ENCODE measurements at regions not wholly inside any gene's neighbourhood (a gene's known extent, or its start where the extent isn't known, plus 50 kb on each side); places are given as distances from the start of the nearest gene placed in this dataset.

DNA sequence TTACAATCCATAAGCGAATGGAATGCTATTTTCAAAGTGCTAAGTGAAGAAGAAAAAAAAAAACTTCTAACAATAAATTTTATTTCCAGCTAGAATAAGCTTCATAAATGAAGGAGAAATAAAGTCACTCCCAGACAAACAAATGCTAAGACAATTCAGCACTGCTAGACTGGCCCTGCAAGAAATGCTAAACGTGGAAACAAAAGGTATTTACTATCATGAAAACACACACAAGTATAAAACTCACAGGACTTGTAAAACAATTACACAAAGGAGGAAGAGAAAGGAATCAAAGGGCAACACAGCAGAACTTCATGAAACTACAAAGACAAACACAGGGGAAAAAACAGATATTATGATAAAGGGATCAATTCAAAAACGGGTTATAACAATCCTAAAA lies 85.8 kb upstream of the NELL2 start:
- no peak for DNase-seq (ENCODE audit: low read depth, low spot score)

GRCh38 chr12:44960856-44961255 lies 84.7 kb upstream of the NELL2 start:
- no peak for DNase-seq (ENCODE audit: low read depth, low spot score)

DNA sequence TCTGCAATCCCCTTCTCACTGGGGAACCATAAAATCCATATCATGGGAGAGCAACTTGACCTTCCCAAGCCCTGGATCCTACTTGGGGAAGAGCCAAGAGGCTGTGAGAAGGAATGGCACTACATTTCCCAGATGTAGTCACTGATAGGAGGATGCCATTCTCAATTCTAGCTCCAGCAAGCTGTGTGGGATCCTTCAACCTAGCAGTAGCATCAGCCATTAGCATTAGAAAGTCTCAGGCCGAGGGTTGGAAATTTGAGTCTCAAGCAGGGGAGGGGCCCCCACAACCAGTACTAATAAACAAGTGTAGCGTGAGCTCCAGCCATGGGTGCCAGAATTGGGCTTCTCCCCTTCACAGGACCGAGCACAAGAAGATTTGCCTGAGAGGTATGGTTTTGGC lies 84.3 kb upstream of the NELL2 start:
- DNase-seq (ENCODE audit: low read depth, low spot score) = no peak

DNA sequence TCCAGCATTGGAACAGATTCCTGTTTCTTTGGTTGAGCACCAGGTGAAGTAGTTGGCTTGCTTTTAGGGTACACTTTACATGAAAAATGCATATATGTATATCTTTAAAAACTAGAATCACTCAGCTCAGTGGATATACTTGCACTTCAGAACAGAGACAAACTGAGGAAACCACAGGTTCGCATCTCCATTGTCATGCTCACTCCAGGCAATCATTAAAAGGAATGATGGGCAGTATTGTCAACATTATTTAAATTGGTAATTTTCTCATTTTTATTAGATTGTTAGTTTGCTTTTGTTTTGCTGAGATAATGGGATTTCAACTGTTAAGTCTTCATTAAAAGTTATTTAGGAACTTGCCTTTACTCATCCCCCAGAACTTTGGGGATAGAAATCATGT lies 71.0 kb upstream of the NELL2 start:
- no peak for DNase-seq (ENCODE audit: low read depth, low spot score)

DNA sequence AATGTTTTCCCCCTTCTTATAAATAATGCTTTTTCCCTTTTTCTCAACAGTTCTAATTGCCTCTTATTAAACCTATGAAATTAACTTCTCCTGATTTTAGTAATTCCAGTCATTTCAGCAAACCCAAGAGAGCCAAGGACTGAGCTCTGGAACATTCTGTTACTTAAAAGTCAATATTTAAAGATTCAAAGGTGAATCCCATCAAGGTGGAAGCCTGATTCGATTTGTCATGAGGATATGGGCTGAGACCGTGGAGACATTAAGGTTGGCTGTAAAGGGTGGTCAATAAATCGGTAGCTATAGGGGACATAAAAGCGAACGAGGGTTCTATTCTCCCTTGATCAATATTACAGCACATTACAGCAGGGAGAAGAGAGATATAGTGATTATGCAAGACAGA lies 66.6 kb upstream of the NELL2 start:
- DNase-seq (ENCODE audit: low read depth, low spot score) = no peak

DNA sequence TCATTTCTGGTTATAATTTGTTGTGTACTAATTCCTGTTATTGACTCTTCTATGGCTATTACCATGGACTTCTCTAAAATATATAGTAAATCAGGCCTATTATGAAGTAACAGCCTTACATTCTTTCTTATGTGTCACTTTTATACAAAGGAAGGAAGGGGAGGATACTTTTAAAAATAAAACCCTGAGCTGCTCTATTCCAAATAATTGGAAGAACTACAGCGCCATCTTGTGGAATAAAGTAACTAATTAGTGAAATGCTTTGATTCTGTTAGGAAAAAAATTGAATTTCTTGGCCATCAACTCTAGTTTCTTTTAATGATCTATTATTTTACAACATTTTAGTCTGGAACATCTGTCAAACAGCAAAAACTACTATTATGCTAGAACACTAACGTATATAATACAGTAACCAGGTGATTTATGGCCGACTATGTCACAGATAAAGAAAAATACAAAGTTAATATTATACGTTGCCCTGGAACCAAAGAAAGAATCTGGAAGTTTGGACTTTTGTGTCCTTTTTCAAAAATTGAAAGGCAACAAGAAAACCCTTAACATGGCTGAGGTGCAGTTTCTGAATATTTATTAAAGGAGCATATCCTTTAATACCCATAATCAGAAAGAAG lies 55.0 kb upstream of the NELL2 start:
- DNase-seq (ENCODE audit: low read depth, low spot score) = peak; percentile 17

DNA sequence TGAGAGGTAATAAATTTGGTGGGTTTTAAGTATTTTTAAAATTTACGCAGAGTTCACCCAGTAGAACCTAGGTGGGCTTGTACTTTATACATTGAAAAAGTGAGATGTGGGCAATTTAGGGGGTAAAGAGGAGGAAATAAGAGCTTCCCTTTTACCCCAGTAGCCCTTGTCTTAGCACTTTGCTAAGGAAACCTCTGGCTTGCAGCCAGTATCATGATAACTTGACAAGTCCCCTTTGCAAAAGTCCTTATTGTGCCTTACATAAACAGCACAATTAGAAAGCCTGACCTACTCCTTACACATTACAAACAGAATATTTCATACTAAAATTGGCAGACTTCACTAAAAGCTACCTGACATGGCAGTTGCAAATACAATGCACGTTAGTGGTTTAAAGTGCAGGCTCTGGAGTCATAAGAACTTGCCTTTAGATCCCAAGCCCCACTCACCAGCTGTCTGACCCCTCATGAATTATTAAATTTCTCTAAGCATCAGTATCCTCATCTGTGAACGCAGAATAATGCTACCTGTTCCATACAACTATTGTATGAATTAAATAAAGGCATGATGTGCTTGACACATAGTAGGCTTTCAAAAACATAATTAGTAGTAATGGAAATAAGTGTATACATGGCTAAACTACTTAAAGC lies 53.2 kb upstream of the NELL2 start:
- no peak for DNase-seq (ENCODE audit: low read depth, low spot score)
